H9 (cell line): ENCODE measurements at regions not wholly inside any gene's neighbourhood (a gene's known extent, or its start where the extent isn't known, plus 50 kb on each side); places are given as distances from the start of the nearest gene placed in this dataset.

Source experiments
- DNase-seq: peaks from one replicate; pipeline ENCODE4 v3.0.0-alpha.2; 2017
- H2AFZ ChIP-seq: one replicate; pipeline ENCODE4 v1.6.1; 2013; ENCODE audit warnings: mild to moderate bottlenecking, low read length, control low read depth, moderate library complexity
- H2AK5ac ChIP-seq: 2 replicates; pipeline ENCODE4 v1.6.1; 2013; ENCODE audit warnings: low read length, control low read depth, mixed read lengths; ENCODE audit not compliant: insufficient read length
- H2BK120ac ChIP-seq: one replicate; pipeline ENCODE4 v1.6.1; 2013; ENCODE audit warnings: low read depth, mild to moderate bottlenecking, low read length, control low read depth, inconsistent platforms; ENCODE audit not compliant: poor library complexity, severe bottlenecking
- H2BK12ac ChIP-seq: 2 replicates; pipeline ENCODE4 v1.6.1; 2013; ENCODE audit warnings: low read length, control low read depth, mixed read lengths, low read depth; ENCODE audit not compliant: insufficient read length
- H2BK15ac ChIP-seq: 2 replicates; pipeline ENCODE4 v1.6.1; 2013; ENCODE audit warnings: low read depth, low read length, control low read depth
- H2BK20ac ChIP-seq: one replicate; pipeline ENCODE4 v1.6.1; 2013; ENCODE audit warnings: low read depth, mild to moderate bottlenecking, low read length, control low read depth, inconsistent platforms; ENCODE audit not compliant: poor library complexity, severe bottlenecking
- H2BK5ac ChIP-seq: 2 replicates; pipeline ENCODE4 v1.6.1; 2013; ENCODE audit warnings: low read length, control low read depth, mixed read lengths; ENCODE audit not compliant: insufficient read length
- H3K14ac ChIP-seq: 2 replicates; pipeline ENCODE4 v1.6.1; 2013; ENCODE audit warnings: low read length, control low read depth; ENCODE audit not compliant: insufficient read depth
- H3K18ac ChIP-seq: 2 replicates; pipeline ENCODE4 v1.6.1; 2013; ENCODE audit warnings: low read depth, mild to moderate bottlenecking, mixed read lengths, low read length, control low read depth; ENCODE audit not compliant: insufficient read length
- H3K23ac ChIP-seq: 2 replicates; pipeline ENCODE4 v1.6.1; 2013; ENCODE audit warnings: low read length, control low read depth, mixed read lengths, low read depth; ENCODE audit not compliant: insufficient read length
- H3K23me2 ChIP-seq: 2 replicates; pipeline ENCODE4 v1.6.1; 2013; ENCODE audit warnings: low read depth, mild to moderate bottlenecking, mixed read lengths, low read length, control low read depth; ENCODE audit not compliant: insufficient read length, poor library complexity, severe bottlenecking
- H3K27ac ChIP-seq: 2 replicates; pipeline ENCODE4 v1.5.1; 2013; ENCODE audit warnings: low read length, control low read depth, mixed read lengths, low read depth; ENCODE audit not compliant: insufficient read length
- H3K27me3 ChIP-seq: 2 replicates; pipeline ENCODE4 v1.6.1; 2013; ENCODE audit warnings: low read length, control low read depth, inconsistent platforms; ENCODE audit not compliant: insufficient read depth
- H3K4ac ChIP-seq: 2 replicates; pipeline ENCODE4 v1.6.1; 2013; ENCODE audit warnings: low read depth, mild to moderate bottlenecking, control low read depth, inconsistent platforms, low read length, moderate library complexity
- H3K4me1 ChIP-seq: 2 replicates; pipeline ENCODE4 v1.6.1; 2013; ENCODE audit warnings: low read length, control low read depth, inconsistent platforms; ENCODE audit not compliant: insufficient read depth
- H3K4me2 ChIP-seq: 2 replicates; pipeline ENCODE4 v1.6.1; 2013; ENCODE audit warnings: low read length, control low read depth, mixed read lengths; ENCODE audit not compliant: insufficient read length, insufficient read depth
- H3K56ac ChIP-seq: 2 replicates; pipeline ENCODE4 v1.6.1; 2013; ENCODE audit warnings: low read depth, mild to moderate bottlenecking, mixed read lengths, low read length, control low read depth; ENCODE audit not compliant: insufficient read length
- H3K79me1 ChIP-seq: 2 replicates; pipeline ENCODE4 v1.6.1; 2013; ENCODE audit warnings: low read depth, mild to moderate bottlenecking, moderate library complexity, low read length, control low read depth, inconsistent platforms; ENCODE audit not compliant: insufficient read depth, poor library complexity, severe bottlenecking
- H3K79me2 ChIP-seq: 2 replicates; pipeline ENCODE4 v1.6.1; 2013; ENCODE audit warnings: low read length, control low read depth, inconsistent platforms; ENCODE audit not compliant: insufficient read depth
- H3K9ac ChIP-seq: 2 replicates; pipeline ENCODE4 v1.6.1; 2013; ENCODE audit warnings: low read length, control low read depth, mixed read lengths; ENCODE audit not compliant: insufficient read length; ENCODE audit errors: extremely low read depth
- H3K9me3 ChIP-seq: one replicate; pipeline ENCODE4 v1.6.1; 2013; ENCODE audit warnings: low read depth, low read length, inconsistent platforms; ENCODE audit not compliant: control insufficient read depth
- H3T11ph ChIP-seq: one replicate; pipeline ENCODE4 v1.6.1; 2013; ENCODE audit warnings: mild to moderate bottlenecking, low read length, control low read depth, inconsistent platforms
- H4K20me1 ChIP-seq: one replicate; pipeline ENCODE4 v1.6.1; 2013; ENCODE audit not compliant: control insufficient read depth, insufficient read length, insufficient read depth
- H4K5ac ChIP-seq: 2 replicates; pipeline ENCODE4 v1.6.1; 2013; ENCODE audit warnings: low read depth, mild to moderate bottlenecking, mixed read lengths, low read length, control low read depth; ENCODE audit not compliant: insufficient read length
- H4K8ac ChIP-seq: replicated peaks from 2 replicates; pipeline ENCODE4 v1.6.1; 2013; ENCODE audit warnings: low read length, control low read depth, mixed read lengths, low read depth; ENCODE audit not compliant: insufficient read length
- H4K91ac ChIP-seq: 2 replicates; pipeline ENCODE4 v1.6.1; 2013; ENCODE audit warnings: low read depth, mild to moderate bottlenecking, moderate library complexity, mixed read lengths, low read length, control low read depth; ENCODE audit not compliant: insufficient read length
- H3K27ac Mint-ChIP-seq, 3 experiments: 2 replicates in 2 of 3; 3 replicates in 1 of 3; pipeline ENCODE4 v1.8.0; 2020 to 2021; ENCODE audit warnings: mixed read lengths in 3 of 3, mild to moderate bottlenecking in 1 of 3, moderate library complexity in 1 of 3
- H3K27me3 Mint-ChIP-seq: 2 replicates; pipeline ENCODE4 v1.8.0; 2021; ENCODE audit warnings: low read depth, mild to moderate bottlenecking, moderate library complexity, mixed read lengths
- H3K36me3 Mint-ChIP-seq, 3 experiments: 2 replicates in 2 of 3; 3 replicates in 1 of 3; pipeline ENCODE4 v1.8.0; 2020 to 2021; ENCODE audit warnings: low read depth in 3 of 3, mixed read lengths in 3 of 3; ENCODE audit not compliant: insufficient read depth in 1 of 3
- H3K4me1 Mint-ChIP-seq, 2 experiments: 2 replicates each; pipeline ENCODE4 v1.8.0; 2020; ENCODE audit warnings: mixed read lengths in 2 of 2
- H3K4me3 Mint-ChIP-seq, 2 experiments: 2 replicates in 1 of 2; 3 replicates in 1 of 2; pipeline ENCODE4 v1.8.0; 2020 to 2021; ENCODE audit warnings: mild to moderate bottlenecking in 2 of 2, mixed read lengths in 2 of 2, moderate library complexity in 1 of 2
- H3K9me3 Mint-ChIP-seq, 2 experiments: 2 replicates in 1 of 2; 3 replicates in 1 of 2; pipeline ENCODE4 v1.8.0; 2020; ENCODE audit warnings: mild to moderate bottlenecking in 2 of 2, mixed read lengths in 2 of 2, moderate library complexity in 1 of 2
- WGBS: extraction: QIAGEN DNeasy Blood & Tissue Kit; methylation state at CpG from one replicate; pipeline ENCODE4 v1.1.7; 2013; ENCODE audit warnings: missing lambda C conversion rate, low lambda C conversion rate, mixed read lengths; ENCODE audit not compliant: insufficient read length; ENCODE audit errors: extremely low coverage; 5-methylcytosine and 5-hydroxymethylcytosine counted together
- TF ChIP-seq, protein P1 (sequence below): fragments of 200-600 bp; sonication (generic); conservative IDR thresholded peaks from 3 replicates; pipeline ENCODE4 v1.8.0; 2021; ENCODE audit warnings: antibody characterized with exemption, mild to moderate bottlenecking

DNA sequence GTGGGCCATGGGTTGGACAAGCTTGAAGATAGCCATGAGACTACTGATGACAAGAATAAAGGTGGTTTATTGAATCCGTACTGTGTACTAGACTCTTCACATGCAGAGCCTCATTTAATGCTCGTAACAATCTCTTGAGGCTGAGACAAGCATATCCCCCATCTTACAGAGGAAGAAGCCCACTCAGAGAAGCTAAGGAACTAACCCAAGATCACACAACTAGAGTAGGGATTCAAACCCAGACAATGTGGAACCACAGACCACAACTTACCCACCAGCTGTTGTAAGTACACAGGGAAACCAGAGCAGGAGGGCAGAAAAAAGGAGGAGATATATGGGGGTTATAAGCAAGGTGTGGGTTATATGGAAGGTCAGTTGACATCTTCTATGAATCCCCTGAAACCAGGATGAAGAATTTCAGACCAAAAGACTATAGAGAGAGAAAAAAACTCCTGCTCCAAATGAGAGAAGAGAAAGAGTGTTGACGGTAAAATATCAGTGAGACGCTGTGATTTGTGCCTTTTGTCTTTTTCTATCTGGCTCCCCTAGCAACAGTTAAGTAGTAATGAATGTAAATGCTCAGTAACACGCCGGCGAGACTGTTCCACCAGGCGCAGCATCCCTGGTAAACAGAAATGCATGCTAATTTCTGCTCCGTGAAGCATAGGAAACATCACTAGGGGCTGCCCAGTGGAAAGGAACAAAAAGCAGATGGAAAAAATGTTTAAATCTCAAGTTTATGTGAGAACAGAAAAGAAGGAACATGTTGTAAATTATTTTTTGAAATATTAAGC is 80.1 kb upstream of the SLC22A16 start:
- no peak overlapping the region for H2BK120ac ChIP-seq
- no CpG with 5 or more reads among the region's 9 CpGs for WGBS
- no peaks in the 10 kb centered on the region for H3K9me3 ChIP-seq
- H3K18ac ChIP-seq = no peak overlapping the region
- H3K23ac ChIP-seq = no peak overlapping the region
- no peak overlapping the region for H2AFZ ChIP-seq
- TF ChIP-seq, protein P1, sequence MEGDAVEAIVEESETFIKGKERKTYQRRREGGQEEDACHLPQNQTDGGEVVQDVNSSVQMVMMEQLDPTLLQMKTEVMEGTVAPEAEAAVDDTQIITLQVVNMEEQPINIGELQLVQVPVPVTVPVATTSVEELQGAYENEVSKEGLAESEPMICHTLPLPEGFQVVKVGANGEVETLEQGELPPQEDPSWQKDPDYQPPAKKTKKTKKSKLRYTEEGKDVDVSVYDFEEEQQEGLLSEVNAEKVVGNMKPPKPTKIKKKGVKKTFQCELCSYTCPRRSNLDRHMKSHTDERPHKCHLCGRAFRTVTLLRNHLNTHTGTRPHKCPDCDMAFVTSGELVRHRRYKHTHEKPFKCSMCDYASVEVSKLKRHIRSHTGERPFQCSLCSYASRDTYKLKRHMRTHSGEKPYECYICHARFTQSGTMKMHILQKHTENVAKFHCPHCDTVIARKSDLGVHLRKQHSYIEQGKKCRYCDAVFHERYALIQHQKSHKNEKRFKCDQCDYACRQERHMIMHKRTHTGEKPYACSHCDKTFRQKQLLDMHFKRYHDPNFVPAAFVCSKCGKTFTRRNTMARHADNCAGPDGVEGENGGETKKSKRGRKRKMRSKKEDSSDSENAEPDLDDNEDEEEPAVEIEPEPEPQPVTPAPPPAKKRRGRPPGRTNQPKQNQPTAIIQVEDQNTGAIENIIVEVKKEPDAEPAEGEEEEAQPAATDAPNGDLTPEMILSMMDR = no peak
- H3K27me3 ChIP-seq = no peaks in the 10 kb centered on the region
- no peak overlapping the region for H2BK15ac ChIP-seq
- no peak overlapping the region for H3K27ac Mint-ChIP-seq
- H4K20me1 ChIP-seq = no peaks in the 10 kb centered on the region
- H3K4me1 ChIP-seq = no peaks in the 10 kb centered on the region
- H4K5ac ChIP-seq = no peak overlapping the region
- no peak overlapping the region for H3K9ac ChIP-seq
- H3K4me3 Mint-ChIP-seq = no peak overlapping the region
- no peaks in the 10 kb centered on the region for H3K79me2 ChIP-seq
- no peak overlapping the region for H3K27ac ChIP-seq
- peaks cover 14 to 17% of the 10 kb centered on the region in 2 experiments for H3K9me3 Mint-ChIP-seq
- H3K4ac ChIP-seq = no peak overlapping the region
- H3K4me1 Mint-ChIP-seq = peaks cover 0 to 1% of the 10 kb centered on the region in 2 experiments; a peak in 1 of 4 replicates
- H2AK5ac ChIP-seq = no peak overlapping the region
- no peaks in the 10 kb centered on the region for H3K79me1 ChIP-seq
- no peaks in the 10 kb centered on the region for H3K23me2 ChIP-seq
- H2BK20ac ChIP-seq = no peak overlapping the region
- no peak overlapping the region for H4K8ac ChIP-seq
- H3T11ph ChIP-seq = no peak overlapping the region
- H3K4me2 ChIP-seq = no peak overlapping the region
- peaks cover 4% of the 10 kb centered on the region; the same call in 1 of the 2 replicates for H3K27me3 Mint-ChIP-seq
- H3K36me3 Mint-ChIP-seq = peaks cover 0 to 10% (median 2%) of the 10 kb centered on the region in 3 experiments; a peak in 4 of 7 replicates
- H2BK12ac ChIP-seq = no peak overlapping the region
- H3K14ac ChIP-seq = no peak overlapping the region
- H2BK5ac ChIP-seq = no peak overlapping the region
- H4K91ac ChIP-seq = no peak overlapping the region
- H3K56ac ChIP-seq = no peak overlapping the region
- no peak for DNase-seq
